ENCODE measurements at regions not wholly inside any gene's neighbourhood (a gene's known extent, or its start where the extent isn't known, plus 50 kb on each side); places are given as distances from the start of the nearest gene placed in this dataset.

- DNase-seq (ENCODE audit: low spot score), result no peak
- no peak for TF ChIP-seq CTCF (IDR thresholded peaks at IDR 0.05; ENCODE audit: borderline replicate concordance, control extremely low read depth, extremely low read depth, insufficient read depth, missing control alignments)
- in situ Hi-C loops (cut with MboI; ENCODE audit: low sequenced_read_pairs, unreplicated experiment), result no loop called here
Measured at GRCh38 chr7:120053390-120053961, 219.5 kb upstream of the KCND2 start.

GRCh38 chr7:120054376-120055100 is 218.4 kb upstream of the KCND2 start:
- in situ Hi-C loops (cut with MboI; ENCODE audit: low sequenced_read_pairs, unreplicated experiment), result no loop called here

GRCh38 chr7:120055300-120055699 is 217.7 kb upstream of the KCND2 start:
- in situ Hi-C loops (cut with MboI; ENCODE audit: low sequenced_read_pairs, unreplicated experiment), result no loop called here
- no peak for DNase-seq (ENCODE audit: low spot score)
- no peak for TF ChIP-seq CTCF (IDR thresholded peaks at IDR 0.05; ENCODE audit: borderline replicate concordance, control extremely low read depth, extremely low read depth, insufficient read depth, missing control alignments)

More at GRCh38 chr7:120054376-120055100, 218.4 kb upstream of the KCND2 start:
- DNase-seq (ENCODE audit: low spot score), result no peak
- TF ChIP-seq CTCF (IDR thresholded peaks at IDR 0.05; ENCODE audit: borderline replicate concordance, control extremely low read depth, extremely low read depth, insufficient read depth, missing control alignments), result no peak

GRCh38 chr7:120056227-120056626 is 216.7 kb upstream of the KCND2 start:
- in situ Hi-C loops (cut with MboI; ENCODE audit: low sequenced_read_pairs, unreplicated experiment), result no loop called here
- no peak for TF ChIP-seq CTCF (IDR thresholded peaks at IDR 0.05; ENCODE audit: borderline replicate concordance, control extremely low read depth, extremely low read depth, insufficient read depth, missing control alignments)
- DNase-seq (ENCODE audit: low spot score), result no peak

- TF ChIP-seq CTCF (IDR thresholded peaks at IDR 0.05; ENCODE audit: borderline replicate concordance, control extremely low read depth, extremely low read depth, insufficient read depth, missing control alignments), result no peak
- no peak for DNase-seq (ENCODE audit: low spot score)
- in situ Hi-C loops (cut with MboI; ENCODE audit: low sequenced_read_pairs, unreplicated experiment), result no loop called here
Measured at GRCh38 chr7:120059641-120060040, 213.3 kb upstream of the KCND2 start.

GRCh38 chr7:120060281-120060680 is 212.7 kb upstream of the KCND2 start:
- DNase-seq (ENCODE audit: low spot score), result no peak
- in situ Hi-C loops (cut with MboI; ENCODE audit: low sequenced_read_pairs, unreplicated experiment), result no loop called here
- TF ChIP-seq CTCF (IDR thresholded peaks at IDR 0.05; ENCODE audit: borderline replicate concordance, control extremely low read depth, extremely low read depth, insufficient read depth, missing control alignments), result no peak

Measured in GM13976 (cell line).